ENCODE measurements at regions not wholly inside any gene's neighbourhood (a gene's known extent, or its start where the extent isn't known, plus 50 kb on each side); places are given as distances from the start of the nearest gene placed in this dataset.
A peak's percentile ranks its signal among the peaks of the same experiment; 100 is the strongest.

DNA sequence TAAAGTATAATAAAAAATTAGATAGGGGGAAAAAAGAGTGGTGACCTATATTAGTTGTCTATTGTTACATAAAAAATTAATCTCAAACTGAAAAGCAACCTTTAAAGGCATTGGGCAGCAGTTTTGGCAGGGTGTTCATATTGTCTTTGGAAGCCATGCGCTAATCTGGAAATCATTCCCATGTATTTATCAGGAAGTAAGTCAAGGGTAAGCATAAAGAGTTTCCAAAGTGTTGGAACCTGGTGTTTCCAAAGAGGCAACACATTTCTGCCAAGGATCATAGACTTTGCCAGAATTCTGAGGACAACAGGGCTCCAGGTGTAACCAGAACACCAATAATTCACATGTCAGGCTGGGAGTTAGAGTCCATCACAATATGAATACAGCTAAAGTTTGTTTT is 55.7 kb upstream of the EGFR start:
- H3K36me3 ChIP-seq, result no peaks in the 10 kb centered on the region
- ATAC-seq (no peak), DNase-seq (no peak)
- H3K9me3 ChIP-seq, result no peaks in the 10 kb centered on the region
- intact Hi-C loops (cut with DNase I), result no loop called here
- H3K4me1 ChIP-seq, result no peaks in the 10 kb centered on the region
- TF ChIP-seq, protein P1, sequence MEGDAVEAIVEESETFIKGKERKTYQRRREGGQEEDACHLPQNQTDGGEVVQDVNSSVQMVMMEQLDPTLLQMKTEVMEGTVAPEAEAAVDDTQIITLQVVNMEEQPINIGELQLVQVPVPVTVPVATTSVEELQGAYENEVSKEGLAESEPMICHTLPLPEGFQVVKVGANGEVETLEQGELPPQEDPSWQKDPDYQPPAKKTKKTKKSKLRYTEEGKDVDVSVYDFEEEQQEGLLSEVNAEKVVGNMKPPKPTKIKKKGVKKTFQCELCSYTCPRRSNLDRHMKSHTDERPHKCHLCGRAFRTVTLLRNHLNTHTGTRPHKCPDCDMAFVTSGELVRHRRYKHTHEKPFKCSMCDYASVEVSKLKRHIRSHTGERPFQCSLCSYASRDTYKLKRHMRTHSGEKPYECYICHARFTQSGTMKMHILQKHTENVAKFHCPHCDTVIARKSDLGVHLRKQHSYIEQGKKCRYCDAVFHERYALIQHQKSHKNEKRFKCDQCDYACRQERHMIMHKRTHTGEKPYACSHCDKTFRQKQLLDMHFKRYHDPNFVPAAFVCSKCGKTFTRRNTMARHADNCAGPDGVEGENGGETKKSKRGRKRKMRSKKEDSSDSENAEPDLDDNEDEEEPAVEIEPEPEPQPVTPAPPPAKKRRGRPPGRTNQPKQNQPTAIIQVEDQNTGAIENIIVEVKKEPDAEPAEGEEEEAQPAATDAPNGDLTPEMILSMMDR (IDR thresholded peaks at IDR 0.05), result no peak
- H3K27ac ChIP-seq, result no peak overlapping the region
- H3K27me3 ChIP-seq (ENCODE audit: low read depth), result no peaks in the 10 kb centered on the region
- no peak overlapping the region for H3K4me3 ChIP-seq

DNA sequence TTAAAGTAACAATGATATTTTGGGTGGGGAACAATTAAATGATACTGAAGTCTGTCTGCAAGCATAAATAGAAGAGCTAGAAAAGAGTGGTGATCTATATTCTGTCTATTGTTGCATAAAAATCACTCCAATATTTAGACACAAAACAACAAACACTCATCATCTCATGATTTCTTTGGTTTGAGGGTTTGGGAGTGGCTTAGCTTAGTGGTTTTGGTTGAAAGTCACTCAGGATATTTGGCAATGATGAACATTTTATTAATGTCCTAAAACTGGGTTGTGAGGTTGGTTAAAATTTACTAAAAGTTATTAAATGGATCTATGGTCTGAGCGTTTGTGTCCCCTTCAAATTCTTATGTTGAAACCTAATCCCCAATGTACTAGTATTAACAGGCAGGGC is 54.7 kb upstream of the EGFR start:
- H3K27ac ChIP-seq, result no peak overlapping the region
- H3K4me1 ChIP-seq, result no peaks in the 10 kb centered on the region
- intact Hi-C loops (cut with DNase I), result no loop called here
- TF ChIP-seq, protein P1 (IDR thresholded peaks at IDR 0.05), result no peak
- no peaks in the 10 kb centered on the region for H3K36me3 ChIP-seq
- H3K9me3 ChIP-seq, result no peaks in the 10 kb centered on the region
- no peak overlapping the region for H3K4me3 ChIP-seq
- no peaks in the 10 kb centered on the region for H3K27me3 ChIP-seq (ENCODE audit: low read depth)
- ATAC-seq, result no peak
- DNase-seq, result no peak

DNA sequence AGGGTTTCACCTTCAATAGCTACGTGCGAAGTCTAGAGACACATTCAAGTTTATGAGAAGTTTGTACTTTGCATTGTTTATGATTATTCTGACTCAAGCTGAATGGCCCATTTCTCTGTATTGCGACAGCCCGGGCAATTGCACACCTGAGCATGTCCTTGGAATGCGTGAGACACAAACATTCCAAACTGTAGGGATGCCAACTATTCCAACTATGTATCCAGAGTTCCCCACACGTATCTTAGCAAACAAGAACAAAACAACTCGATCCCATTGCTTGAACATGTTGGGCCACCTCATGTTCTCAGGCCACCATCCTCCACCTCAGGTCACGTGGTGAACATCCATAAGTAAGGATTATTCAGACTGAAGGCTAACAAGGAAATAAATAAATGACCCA is 51.4 kb upstream of the EGFR start:
- DNase-seq (peak; percentile 63), ATAC-seq (peak; percentile 94 to 98)
- Histone ChIP-seq H3K27me3 (ENCODE audit: low read depth) (no peaks in the 10 kb centered on the region), H3K36me3 (no peaks in the 10 kb centered on the region), H3K4me3 (no peak overlapping the region), H3K9me3 (no peaks in the 10 kb centered on the region), H3K27ac (no peak overlapping the region), H3K4me1 (no peaks in the 10 kb centered on the region)
- TF ChIP-seq, protein P1 (IDR thresholded peaks at IDR 0.05), result no peak
- intact Hi-C loops (cut with DNase I), result no loop called here

DNA sequence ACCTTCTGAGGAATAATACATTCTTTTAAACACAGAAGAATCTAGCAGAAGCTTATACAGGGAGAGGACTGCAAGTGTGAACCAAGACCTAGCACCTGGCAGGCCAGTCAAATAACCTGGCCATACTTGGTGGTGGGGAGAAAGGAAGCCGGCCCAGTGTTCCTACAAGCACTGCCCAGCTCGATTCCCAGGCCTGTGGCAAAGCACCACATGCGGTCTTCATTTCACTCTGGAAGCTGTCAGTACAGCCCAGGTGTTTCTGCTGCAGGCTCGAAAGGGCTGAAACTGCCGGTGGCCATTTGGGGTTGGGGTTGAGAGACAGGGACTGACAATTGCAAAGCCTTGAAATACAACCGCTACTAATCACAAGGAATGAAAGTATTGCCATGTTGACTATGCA is 50.8 kb upstream of the EGFR start:
- Histone ChIP-seq H3K27ac (peak overlapping the region; percentile 42), H3K9me3 (peaks cover 5% of the 10 kb centered on the region), H3K36me3 (no peaks in the 10 kb centered on the region), H3K27me3 (ENCODE audit: low read depth) (no peaks in the 10 kb centered on the region), H3K4me1 (no peaks in the 10 kb centered on the region), H3K4me3 (no peak overlapping the region)
- ATAC-seq (no peak), DNase-seq (no peak)
- TF ChIP-seq, protein P1 (IDR thresholded peaks at IDR 0.05), result no peak
- intact Hi-C loops (cut with DNase I), result no loop called here

Measured in lower lobe of right lung (tissue), 2 donors.